Liver (tissue), 3 donors: ENCODE measurements at regions not wholly inside any gene's neighbourhood (a gene's known extent, or its start where the extent isn't known, plus 50 kb on each side); places are given as distances from the start of the nearest gene placed in this dataset.

Source experiments
- FOXA1 ChIP-seq: IDR thresholded peaks from 2 replicates; pipeline ENCODE4 v1.6.1; 2016; ENCODE audit warnings: antibody characterized with exemption
- SP1 ChIP-seq: IDR thresholded peaks from 2 replicates; pipeline ENCODE4 v1.6.1; 2018; ENCODE audit warnings: antibody characterized with exemption, mild to moderate bottlenecking
- TAF1 ChIP-seq: conservative IDR thresholded peaks from 2 replicates; pipeline ENCODE4 v1.6.1; 2016; ENCODE audit warnings: antibody characterized with exemption, mild to moderate bottlenecking
- YY1 ChIP-seq: IDR thresholded peaks from 2 replicates; pipeline ENCODE4 v1.6.1; 2016; ENCODE audit warnings: antibody characterized with exemption, mild to moderate bottlenecking
- TF ChIP-seq, protein P1 (sequence below): fragments of 150-350 bp; IDR thresholded peaks from 2 replicates; pipeline ENCODE4 v1.5.1; 2017; ENCODE audit warnings: improper control_type of control experiment, low read depth, low read length; ENCODE audit not compliant: missing input control
- TF ChIP-seq, protein P2 (sequence below): IDR thresholded peaks from 2 replicates; pipeline ENCODE4 v1.6.1; 2016; ENCODE audit warnings: antibody characterized with exemption, mild to moderate bottlenecking
- donor health status: healthy.
- donor health status: healthy.

DNA sequence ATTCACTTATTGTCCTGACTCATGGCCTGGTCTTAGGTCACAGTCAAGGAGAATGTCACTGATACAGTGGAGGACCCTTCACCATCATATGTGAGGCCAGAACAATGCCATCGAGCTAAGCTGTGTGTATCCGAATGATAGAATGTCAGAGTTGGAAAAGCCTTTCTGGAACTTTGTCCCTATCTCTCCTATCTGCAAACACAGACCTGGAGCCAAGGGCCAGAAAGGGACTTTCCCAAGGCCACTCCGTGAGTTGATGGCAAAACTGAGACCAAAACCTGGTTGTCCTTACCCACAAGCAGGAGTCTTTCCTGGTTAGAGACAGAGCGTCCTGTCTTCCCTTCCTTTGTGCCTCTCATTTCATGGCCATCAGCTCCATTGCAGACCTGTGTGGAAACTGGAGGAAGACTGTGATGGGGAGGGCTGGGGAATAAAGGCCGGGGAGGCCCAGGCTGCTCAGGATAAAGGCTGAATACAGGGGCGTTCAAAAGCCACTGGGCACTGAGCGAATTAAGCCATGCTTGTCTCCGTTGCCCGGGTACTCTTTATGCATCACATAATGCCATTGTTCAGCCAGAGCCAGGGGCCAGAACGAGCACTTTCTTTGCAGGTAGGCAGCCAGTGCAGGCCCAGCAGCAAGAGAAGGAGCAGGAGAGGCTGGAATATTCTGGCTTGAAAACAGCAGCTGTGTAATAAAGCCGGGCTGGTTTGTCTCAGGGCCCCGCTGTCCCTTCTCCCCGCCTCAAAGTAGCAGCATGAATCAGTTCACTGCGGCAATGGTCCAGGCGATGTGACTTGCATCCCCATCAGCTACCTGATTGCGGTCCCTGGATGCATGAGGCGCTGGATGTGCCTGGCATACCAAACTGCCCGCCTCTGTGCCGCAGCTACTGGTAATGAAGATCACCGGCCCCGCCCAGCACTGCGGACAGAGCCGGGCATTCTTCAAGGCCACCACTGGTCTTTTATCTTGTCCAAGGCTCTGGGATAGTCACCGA lies 143.0 kb downstream of the RPS24 start:
- TF ChIP-seq, protein P1, sequence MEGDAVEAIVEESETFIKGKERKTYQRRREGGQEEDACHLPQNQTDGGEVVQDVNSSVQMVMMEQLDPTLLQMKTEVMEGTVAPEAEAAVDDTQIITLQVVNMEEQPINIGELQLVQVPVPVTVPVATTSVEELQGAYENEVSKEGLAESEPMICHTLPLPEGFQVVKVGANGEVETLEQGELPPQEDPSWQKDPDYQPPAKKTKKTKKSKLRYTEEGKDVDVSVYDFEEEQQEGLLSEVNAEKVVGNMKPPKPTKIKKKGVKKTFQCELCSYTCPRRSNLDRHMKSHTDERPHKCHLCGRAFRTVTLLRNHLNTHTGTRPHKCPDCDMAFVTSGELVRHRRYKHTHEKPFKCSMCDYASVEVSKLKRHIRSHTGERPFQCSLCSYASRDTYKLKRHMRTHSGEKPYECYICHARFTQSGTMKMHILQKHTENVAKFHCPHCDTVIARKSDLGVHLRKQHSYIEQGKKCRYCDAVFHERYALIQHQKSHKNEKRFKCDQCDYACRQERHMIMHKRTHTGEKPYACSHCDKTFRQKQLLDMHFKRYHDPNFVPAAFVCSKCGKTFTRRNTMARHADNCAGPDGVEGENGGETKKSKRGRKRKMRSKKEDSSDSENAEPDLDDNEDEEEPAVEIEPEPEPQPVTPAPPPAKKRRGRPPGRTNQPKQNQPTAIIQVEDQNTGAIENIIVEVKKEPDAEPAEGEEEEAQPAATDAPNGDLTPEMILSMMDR = no peak
- TF ChIP-seq YY1 = no peak
- TF ChIP-seq SP1 = peak; percentile 41
- TF ChIP-seq FOXA1 = no peak
- TF ChIP-seq, protein P2, sequence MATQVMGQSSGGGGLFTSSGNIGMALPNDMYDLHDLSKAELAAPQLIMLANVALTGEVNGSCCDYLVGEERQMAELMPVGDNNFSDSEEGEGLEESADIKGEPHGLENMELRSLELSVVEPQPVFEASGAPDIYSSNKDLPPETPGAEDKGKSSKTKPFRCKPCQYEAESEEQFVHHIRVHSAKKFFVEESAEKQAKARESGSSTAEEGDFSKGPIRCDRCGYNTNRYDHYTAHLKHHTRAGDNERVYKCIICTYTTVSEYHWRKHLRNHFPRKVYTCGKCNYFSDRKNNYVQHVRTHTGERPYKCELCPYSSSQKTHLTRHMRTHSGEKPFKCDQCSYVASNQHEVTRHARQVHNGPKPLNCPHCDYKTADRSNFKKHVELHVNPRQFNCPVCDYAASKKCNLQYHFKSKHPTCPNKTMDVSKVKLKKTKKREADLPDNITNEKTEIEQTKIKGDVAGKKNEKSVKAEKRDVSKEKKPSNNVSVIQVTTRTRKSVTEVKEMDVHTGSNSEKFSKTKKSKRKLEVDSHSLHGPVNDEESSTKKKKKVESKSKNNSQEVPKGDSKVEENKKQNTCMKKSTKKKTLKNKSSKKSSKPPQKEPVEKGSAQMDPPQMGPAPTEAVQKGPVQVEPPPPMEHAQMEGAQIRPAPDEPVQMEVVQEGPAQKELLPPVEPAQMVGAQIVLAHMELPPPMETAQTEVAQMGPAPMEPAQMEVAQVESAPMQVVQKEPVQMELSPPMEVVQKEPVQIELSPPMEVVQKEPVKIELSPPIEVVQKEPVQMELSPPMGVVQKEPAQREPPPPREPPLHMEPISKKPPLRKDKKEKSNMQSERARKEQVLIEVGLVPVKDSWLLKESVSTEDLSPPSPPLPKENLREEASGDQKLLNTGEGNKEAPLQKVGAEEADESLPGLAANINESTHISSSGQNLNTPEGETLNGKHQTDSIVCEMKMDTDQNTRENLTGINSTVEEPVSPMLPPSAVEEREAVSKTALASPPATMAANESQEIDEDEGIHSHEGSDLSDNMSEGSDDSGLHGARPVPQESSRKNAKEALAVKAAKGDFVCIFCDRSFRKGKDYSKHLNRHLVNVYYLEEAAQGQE = no peak
- TF ChIP-seq TAF1 = no peak
